ENCODE measurements at regions not wholly inside any gene's neighbourhood (a gene's known extent, or its start where the extent isn't known, plus 50 kb on each side); places are given as distances from the start of the nearest gene placed in this dataset.

GRCh38 chr5:158050421-158050820 lies 191.5 kb upstream of the CLINT1 start:
- TF ChIP-seq POLR2A (IDR thresholded peaks at IDR 0.05) = no peak
- no peak for TF ChIP-seq CTCF (IDR thresholded peaks at IDR 0.05)
